ENCODE measurements at regions not wholly inside any gene's neighbourhood (a gene's known extent, or its start where the extent isn't known, plus 50 kb on each side); places are given as distances from the start of the nearest gene placed in this dataset.

DNA sequence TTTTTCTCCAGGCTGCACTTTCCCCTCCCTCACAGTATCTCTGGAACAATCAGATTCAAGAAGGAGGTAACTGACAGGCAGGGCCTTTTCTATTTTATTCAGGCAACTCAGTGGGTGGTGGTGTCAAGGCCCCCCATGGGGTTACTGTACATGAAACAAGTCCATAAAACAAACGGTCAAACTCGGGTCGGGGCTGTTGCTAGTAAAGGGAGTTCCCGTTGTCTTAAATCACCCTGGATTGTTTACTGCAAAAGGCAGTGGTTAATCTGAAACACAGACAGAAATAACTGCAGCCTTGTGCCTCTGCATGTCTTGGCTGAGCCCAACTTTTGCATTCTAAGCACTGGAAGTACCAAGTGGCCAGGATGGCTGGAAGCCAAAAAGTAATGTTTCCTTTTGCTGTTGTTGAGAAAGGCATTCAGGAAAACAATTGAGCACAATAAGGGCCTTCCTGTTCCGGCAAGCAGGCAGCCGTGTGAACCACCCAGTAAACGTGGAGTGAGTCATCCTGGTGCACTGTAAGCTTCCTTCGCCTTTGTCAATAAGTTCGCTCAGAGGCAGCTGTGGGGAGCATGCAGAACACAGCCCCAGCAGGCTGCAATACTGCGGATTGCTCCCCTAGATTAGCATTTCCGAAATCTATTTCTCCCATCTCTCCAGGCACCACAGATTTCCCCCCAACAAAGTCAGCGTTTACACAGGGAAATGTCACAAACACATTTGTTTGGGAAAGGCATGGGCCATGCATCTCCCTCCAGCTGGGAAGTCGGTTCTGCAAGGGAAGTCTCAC lies 149.6 kb downstream of the IRS1 start (continued):
- TF ChIP-seq, protein P1, sequence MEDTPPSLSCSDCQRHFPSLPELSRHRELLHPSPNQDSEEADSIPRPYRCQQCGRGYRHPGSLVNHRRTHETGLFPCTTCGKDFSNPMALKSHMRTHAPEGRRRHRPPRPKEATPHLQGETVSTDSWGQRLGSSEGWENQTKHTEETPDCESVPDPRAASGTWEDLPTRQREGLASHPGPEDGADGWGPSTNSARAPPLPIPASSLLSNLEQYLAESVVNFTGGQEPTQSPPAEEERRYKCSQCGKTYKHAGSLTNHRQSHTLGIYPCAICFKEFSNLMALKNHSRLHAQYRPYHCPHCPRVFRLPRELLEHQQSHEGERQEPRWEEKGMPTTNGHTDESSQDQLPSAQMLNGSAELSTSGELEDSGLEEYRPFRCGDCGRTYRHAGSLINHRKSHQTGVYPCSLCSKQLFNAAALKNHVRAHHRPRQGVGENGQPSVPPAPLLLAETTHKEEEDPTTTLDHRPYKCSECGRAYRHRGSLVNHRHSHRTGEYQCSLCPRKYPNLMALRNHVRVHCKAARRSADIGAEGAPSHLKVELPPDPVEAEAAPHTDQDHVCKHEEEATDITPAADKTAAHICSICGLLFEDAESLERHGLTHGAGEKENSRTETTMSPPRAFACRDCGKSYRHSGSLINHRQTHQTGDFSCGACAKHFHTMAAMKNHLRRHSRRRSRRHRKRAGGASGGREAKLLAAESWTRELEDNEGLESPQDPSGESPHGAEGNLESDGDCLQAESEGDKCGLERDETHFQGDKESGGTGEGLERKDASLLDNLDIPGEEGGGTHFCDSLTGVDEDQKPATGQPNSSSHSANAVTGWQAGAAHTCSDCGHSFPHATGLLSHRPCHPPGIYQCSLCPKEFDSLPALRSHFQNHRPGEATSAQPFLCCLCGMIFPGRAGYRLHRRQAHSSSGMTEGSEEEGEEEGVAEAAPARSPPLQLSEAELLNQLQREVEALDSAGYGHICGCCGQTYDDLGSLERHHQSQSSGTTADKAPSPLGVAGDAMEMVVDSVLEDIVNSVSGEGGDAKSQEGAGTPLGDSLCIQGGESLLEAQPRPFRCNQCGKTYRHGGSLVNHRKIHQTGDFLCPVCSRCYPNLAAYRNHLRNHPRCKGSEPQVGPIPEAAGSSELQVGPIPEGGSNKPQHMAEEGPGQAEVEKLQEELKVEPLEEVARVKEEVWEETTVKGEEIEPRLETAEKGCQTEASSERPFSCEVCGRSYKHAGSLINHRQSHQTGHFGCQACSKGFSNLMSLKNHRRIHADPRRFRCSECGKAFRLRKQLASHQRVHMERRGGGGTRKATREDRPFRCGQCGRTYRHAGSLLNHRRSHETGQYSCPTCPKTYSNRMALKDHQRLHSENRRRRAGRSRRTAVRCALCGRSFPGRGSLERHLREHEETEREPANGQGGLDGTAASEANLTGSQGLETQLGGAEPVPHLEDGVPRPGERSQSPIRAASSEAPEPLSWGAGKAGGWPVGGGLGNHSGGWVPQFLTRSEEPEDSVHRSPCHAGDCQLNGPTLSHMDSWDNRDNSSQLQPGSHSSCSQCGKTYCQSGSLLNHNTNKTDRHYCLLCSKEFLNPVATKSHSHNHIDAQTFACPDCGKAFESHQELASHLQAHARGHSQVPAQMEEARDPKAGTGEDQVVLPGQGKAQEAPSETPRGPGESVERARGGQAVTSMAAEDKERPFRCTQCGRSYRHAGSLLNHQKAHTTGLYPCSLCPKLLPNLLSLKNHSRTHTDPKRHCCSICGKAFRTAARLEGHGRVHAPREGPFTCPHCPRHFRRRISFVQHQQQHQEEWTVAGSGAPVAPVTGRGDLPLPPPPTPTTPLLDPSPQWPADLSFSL (CRISPR knock-in tag; IDR thresholded peaks at IDR 0.05), result no peak
- no peak for TF ChIP-seq MNT (IDR thresholded peaks at IDR 0.05)
- peak; percentile 61; the same call in 1 of the 2 replicates for TF ChIP-seq SP5 (CRISPR knock-in tag; IDR thresholded peaks at IDR 0.05; ENCODE audit: borderline replicate concordance, low read depth)
- TF ChIP-seq BCL6 (CRISPR knock-in tag; IDR thresholded peaks at IDR 0.05), result peak; percentile 77
- TF ChIP-seq SKI (IDR thresholded peaks at IDR 0.05; ENCODE audit: partially characterized antibody), result no peak
- TF ChIP-seq TSC22D2 (CRISPR knock-in tag; IDR thresholded peaks at IDR 0.05; ENCODE audit: borderline replicate concordance), result no peak
- TF ChIP-seq, protein P2, sequence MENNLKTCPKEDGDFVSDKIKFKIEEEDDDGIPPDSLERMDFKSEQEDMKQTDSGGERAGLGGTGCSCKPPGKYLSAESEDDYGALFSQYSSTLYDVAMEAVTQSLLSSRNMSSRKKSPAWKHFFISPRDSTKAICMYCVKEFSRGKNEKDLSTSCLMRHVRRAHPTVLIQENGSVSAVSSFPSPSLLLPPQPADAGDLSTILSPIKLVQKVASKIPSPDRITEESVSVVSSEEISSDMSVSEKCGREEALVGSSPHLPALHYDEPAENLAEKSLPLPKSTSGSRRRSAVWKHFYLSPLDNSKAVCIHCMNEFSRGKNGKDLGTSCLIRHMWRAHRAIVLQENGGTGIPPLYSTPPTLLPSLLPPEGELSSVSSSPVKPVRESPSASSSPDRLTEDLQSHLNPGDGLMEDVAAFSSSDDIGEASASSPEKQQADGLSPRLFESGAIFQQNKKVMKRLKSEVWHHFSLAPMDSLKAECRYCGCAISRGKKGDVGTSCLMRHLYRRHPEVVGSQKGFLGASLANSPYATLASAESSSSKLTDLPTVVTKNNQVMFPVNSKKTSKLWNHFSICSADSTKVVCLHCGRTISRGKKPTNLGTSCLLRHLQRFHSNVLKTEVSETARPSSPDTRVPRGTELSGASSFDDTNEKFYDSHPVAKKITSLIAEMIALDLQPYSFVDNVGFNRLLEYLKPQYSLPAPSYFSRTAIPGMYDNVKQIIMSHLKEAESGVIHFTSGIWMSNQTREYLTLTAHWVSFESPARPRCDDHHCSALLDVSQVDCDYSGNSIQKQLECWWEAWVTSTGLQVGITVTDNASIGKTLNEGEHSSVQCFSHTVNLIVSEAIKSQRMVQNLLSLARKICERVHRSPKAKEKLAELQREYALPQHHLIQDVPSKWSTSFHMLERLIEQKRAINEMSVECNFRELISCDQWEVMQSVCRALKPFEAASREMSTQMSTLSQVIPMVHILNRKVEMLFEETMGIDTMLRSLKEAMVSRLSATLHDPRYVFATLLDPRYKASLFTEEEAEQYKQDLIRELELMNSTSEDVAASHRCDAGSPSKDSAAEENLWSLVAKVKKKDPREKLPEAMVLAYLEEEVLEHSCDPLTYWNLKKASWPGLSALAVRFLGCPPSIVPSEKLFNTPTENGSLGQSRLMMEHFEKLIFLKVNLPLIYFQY (CRISPR knock-in tag; IDR thresholded peaks at IDR 0.05; ENCODE audit: borderline replicate concordance), result peak; percentile 58; the same call in 1 of the 2 replicates
- peak; percentile 68 for TF ChIP-seq GATAD1 (CRISPR knock-in tag; IDR thresholded peaks at IDR 0.05)
- TF ChIP-seq THYN1 (CRISPR knock-in tag; IDR thresholded peaks at IDR 0.05; ENCODE audit: borderline replicate concordance, low read depth), result no peak
- TF ChIP-seq GZF1 (CRISPR knock-in tag; IDR thresholded peaks at IDR 0.05), result no peak
- TF ChIP-seq, protein P3, sequence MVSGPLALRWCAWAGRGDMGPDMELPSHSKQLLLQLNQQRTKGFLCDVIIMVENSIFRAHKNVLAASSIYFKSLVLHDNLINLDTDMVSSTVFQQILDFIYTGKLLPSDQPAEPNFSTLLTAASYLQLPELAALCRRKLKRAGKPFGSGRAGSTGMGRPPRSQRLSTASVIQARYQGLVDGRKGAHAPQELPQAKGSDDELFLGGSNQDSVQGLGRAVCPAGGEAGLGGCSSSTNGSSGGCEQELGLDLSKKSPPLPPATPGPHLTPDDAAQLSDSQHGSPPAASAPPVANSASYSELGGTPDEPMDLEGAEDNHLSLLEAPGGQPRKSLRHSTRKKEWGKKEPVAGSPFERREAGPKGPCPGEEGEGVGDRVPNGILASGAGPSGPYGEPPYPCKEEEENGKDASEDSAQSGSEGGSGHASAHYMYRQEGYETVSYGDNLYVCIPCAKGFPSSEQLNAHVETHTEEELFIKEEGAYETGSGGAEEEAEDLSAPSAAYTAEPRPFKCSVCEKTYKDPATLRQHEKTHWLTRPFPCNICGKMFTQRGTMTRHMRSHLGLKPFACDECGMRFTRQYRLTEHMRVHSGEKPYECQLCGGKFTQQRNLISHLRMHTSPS (CRISPR knock-in tag; IDR thresholded peaks at IDR 0.05; ENCODE audit: low read depth), result peak; percentile 48; the same call in 1 of the 2 replicates
- TF ChIP-seq BHLHE40 (IDR thresholded peaks at IDR 0.05; ENCODE audit: low read length), result peak; percentile 27; the same call in 1 of the 2 replicates
- TF ChIP-seq GABPB1 (CRISPR knock-in tag; IDR thresholded peaks at IDR 0.05), result peak; percentile 80
- TF ChIP-seq MYNN (CRISPR knock-in tag; IDR thresholded peaks at IDR 0.05; ENCODE audit: low read depth), result 0 out of 2 replicates have a peak, but pooled peaks have one; percentile 23
